GM21360 (cell line): ENCODE measurements at regions not wholly inside any gene's neighbourhood (a gene's known extent, or its start where the extent isn't known, plus 50 kb on each side); places are given as distances from the start of the nearest gene placed in this dataset.

Experiments used
- ATAC-seq: cut with Tn5 transposase; IDR thresholded peaks from one replicate; pipeline ENCODE4 v1.9.1; 2021; ENCODE audit warnings: mild to moderate bottlenecking, moderate library complexity; ENCODE audit not compliant: unreplicated experiment

GRCh38 chr7:17016402-17017010, 134.7 kb upstream of the AGR3 start:
- ATAC-seq: no peak

- ATAC-seq: no peak
These were observed 137.3 kb upstream of the AGR3 start for GRCh38 chr7:17019106-17019505.

- no peak for ATAC-seq
These were observed 138.5 kb upstream of the AGR3 start for GRCh38 chr7:17020250-17020649.

- ATAC-seq: no peak
These were observed 139.4 kb upstream of the AGR3 start for GRCh38 chr7:17021205-17021604.

GRCh38 chr7:17022920-17023319, 141.1 kb upstream of the AGR3 start:
- no peak for ATAC-seq

- no peak for ATAC-seq
These were observed 144.5 kb upstream of the AGR3 start for GRCh38 chr7:17026269-17026668.

GRCh38 chr7:17027143-17027788, 145.5 kb upstream of the AGR3 start:
- no peak for ATAC-seq

GRCh38 chr7:17027789-17028152, 146.0 kb upstream of the AGR3 start:
- no peak for ATAC-seq

GRCh38 chr7:17029150-17029549, 147.4 kb upstream of the AGR3 start:
- no peak for ATAC-seq

- ATAC-seq: no peak
These were observed 148.8 kb upstream of the AGR3 start for GRCh38 chr7:17030559-17030958.

- no peak for ATAC-seq
These were observed 150.2 kb upstream of the AGR3 start for GRCh38 chr7:17031906-17032551.

- no peak for ATAC-seq
These were observed 151.5 kb upstream of the AGR3 start for GRCh38 chr7:17033245-17033644.

- ATAC-seq: no peak
These were observed 154.8 kb upstream of the AGR3 start for GRCh38 chr7:17036584-17036983.

- no peak for ATAC-seq
These were observed 155.6 kb upstream of the AGR3 start for GRCh38 chr7:17037356-17037755.

- ATAC-seq: no peak
These were observed 156.5 kb upstream of the AGR3 start for GRCh38 chr7:17038160-17038782.

GRCh38 chr7:17038783-17039170, 157.0 kb upstream of the AGR3 start:
- no peak for ATAC-seq

GRCh38 chr7:17039372-17039771, 157.6 kb upstream of the AGR3 start:
- no peak for ATAC-seq

GRCh38 chr7:17040716-17041115, 158.9 kb upstream of the AGR3 start:
- no peak for ATAC-seq

- ATAC-seq: no peak
These were observed 159.5 kb upstream of the AGR3 start for GRCh38 chr7:17041324-17041723.

GRCh38 chr7:17042211-17042610, 160.4 kb upstream of the AGR3 start:
- ATAC-seq: no peak

GRCh38 chr7:17043012-17043877, 161.5 kb upstream of the AGR3 start:
- no peak for ATAC-seq
